NCI-H524 (cell line): ENCODE measurements at regions not wholly inside any gene's neighbourhood (a gene's known extent, or its start where the extent isn't known, plus 50 kb on each side); places are given as distances from the start of the nearest gene placed in this dataset.

ENCODE experiments used
- DNase-seq, 2 experiments: peaks; one replicate each; lab custom pipeline; 2025; lab: John Stamatoyannopoulos, UW

- no peak for DNase-seq
Measured at GRCh38 chr1:208782186-208782585, 538.0 kb upstream of the PLXNA2 start.

- no peak for DNase-seq
Measured at GRCh38 chr1:208785629-208786028, 541.4 kb upstream of the PLXNA2 start.

GRCh38 chr1:208787219-208787618, 543.0 kb upstream of the PLXNA2 start:
- no peak for DNase-seq

GRCh38 chr1:208788013-208788540, 543.9 kb upstream of the PLXNA2 start:
- DNase-seq: no peak

GRCh38 chr1:208791456-208791855, 547.3 kb upstream of the PLXNA2 start:
- DNase-seq: no peak

GRCh38 chr1:208793861-208794345, 549.7 kb upstream of the PLXNA2 start:
- DNase-seq: no peak

- DNase-seq: peak in 1 of 2 experiments; percentile 49
Measured at GRCh38 chr1:208799186-208799585, 555.0 kb upstream of the PLXNA2 start.

GRCh38 chr1:208803011-208803811, 559.0 kb upstream of the PLXNA2 start:
- peak; percentile 13 to 56 for DNase-seq

GRCh38 chr1:208807446-208808127, 563.4 kb upstream of the PLXNA2 start:
- no peak for DNase-seq

- no peak for DNase-seq
Measured at GRCh38 chr1:208808301-208808700, 564.1 kb upstream of the PLXNA2 start.

GRCh38 chr1:208809876-208810275, 565.7 kb upstream of the PLXNA2 start:
- no peak for DNase-seq

- no peak for DNase-seq
Measured at GRCh38 chr1:208818770-208819445, 574.7 kb upstream of the PLXNA2 start.

GRCh38 chr1:208820580-208821212, 576.5 kb upstream of the PLXNA2 start:
- peak; percentile 69 to 94 for DNase-seq

- no peak for DNase-seq
Measured at GRCh38 chr1:208821939-208822338, 577.8 kb upstream of the PLXNA2 start.

GRCh38 chr1:208825300-208825699, 581.1 kb upstream of the PLXNA2 start:
- DNase-seq: no peak

- DNase-seq: no peak
Measured at GRCh38 chr1:208829595-208829994, 585.4 kb upstream of the PLXNA2 start.

GRCh38 chr1:208834381-208835096, 590.4 kb upstream of the PLXNA2 start:
- DNase-seq: no peak

GRCh38 chr1:208835097-208835463, 590.9 kb upstream of the PLXNA2 start:
- no peak for DNase-seq

GRCh38 chr1:208835781-208836180, 591.6 kb upstream of the PLXNA2 start:
- no peak for DNase-seq

GRCh38 chr1:208837242-208837641, 593.1 kb upstream of the PLXNA2 start:
- no peak for DNase-seq

GRCh38 chr1:208841436-208841835, 597.3 kb upstream of the PLXNA2 start:
- no peak for DNase-seq
